ENCODE measurements at regions not wholly inside any gene's neighbourhood (a gene's known extent, or its start where the extent isn't known, plus 50 kb on each side); places are given as distances from the start of the nearest gene placed in this dataset.

- Mint-ChIP-seq H3K4me3 (no peak overlapping the region), H3K27ac (no peak overlapping the region)
- no peak for ATAC-seq
Measured at GRCh38 chr7:16989811-16990413, 108.1 kb upstream of the AGR3 start.

GRCh38 chr7:16991551-16991950 is 109.8 kb upstream of the AGR3 start:
- H3K36me3 Mint-ChIP-seq (ENCODE audit: low read depth) = no peaks in the 10 kb centered on the region
- no peaks in the 10 kb centered on the region for H3K9me3 ChIP-seq (ENCODE audit: control insufficient read depth, low read length, poor library complexity, severe bottlenecking)
- DNase-seq (no peak), ATAC-seq (no peak)
- no peak overlapping the region for H3K4me3 Mint-ChIP-seq
- H3K27me3 Mint-ChIP-seq = no peaks in the 10 kb centered on the region
- H3K27ac Mint-ChIP-seq = no peak overlapping the region
- H3K4me1 Mint-ChIP-seq = no peaks in the 10 kb centered on the region

More at GRCh38 chr7:16989811-16990413, 108.1 kb upstream of the AGR3 start:
- H3K36me3 Mint-ChIP-seq (ENCODE audit: low read depth) = no peaks in the 10 kb centered on the region
- H3K9me3 ChIP-seq (ENCODE audit: control insufficient read depth, low read length, poor library complexity, severe bottlenecking) = no peaks in the 10 kb centered on the region
- no peak for DNase-seq
- no peaks in the 10 kb centered on the region for H3K4me1 Mint-ChIP-seq
- H3K27me3 Mint-ChIP-seq = no peaks in the 10 kb centered on the region

DNA sequence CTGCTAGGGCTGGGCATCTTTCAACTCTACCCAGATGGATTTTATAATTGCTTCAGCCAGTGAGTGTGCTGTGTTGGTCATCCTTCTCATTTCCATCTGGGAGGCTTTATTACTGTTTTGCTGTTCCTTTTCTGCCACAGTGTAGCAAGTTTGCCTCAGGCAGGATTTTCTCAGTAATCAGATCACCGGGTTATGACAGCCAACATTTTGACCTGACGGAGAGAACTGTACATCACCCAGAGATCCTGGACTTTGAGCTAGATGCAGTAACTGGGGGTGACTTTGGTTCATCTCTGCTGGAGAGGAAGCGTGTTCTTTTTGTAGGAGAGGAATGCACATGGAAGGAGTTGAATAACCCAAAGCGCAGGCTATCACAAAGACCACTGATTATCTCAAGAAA is 111.8 kb upstream of the AGR3 start:
- no peaks in the 10 kb centered on the region for H3K9me3 ChIP-seq (ENCODE audit: control insufficient read depth, low read length, poor library complexity, severe bottlenecking)
- Mint-ChIP-seq H3K4me1 (no peaks in the 10 kb centered on the region), H3K4me3 (no peak overlapping the region), H3K27me3 (no peaks in the 10 kb centered on the region), H3K36me3 (ENCODE audit: low read depth) (no peaks in the 10 kb centered on the region), H3K27ac (no peak overlapping the region)
- ATAC-seq (no peak), DNase-seq (no peak)

- H3K36me3 Mint-ChIP-seq (ENCODE audit: low read depth) = no peaks in the 10 kb centered on the region
- no peak overlapping the region for H3K27ac Mint-ChIP-seq
- ATAC-seq = no peak
- no peaks in the 10 kb centered on the region for H3K9me3 ChIP-seq (ENCODE audit: control insufficient read depth, low read length, poor library complexity, severe bottlenecking)
- H3K4me1 Mint-ChIP-seq = peaks cover 6% of the 10 kb centered on the region
- no peaks in the 10 kb centered on the region for H3K27me3 Mint-ChIP-seq
- no peak overlapping the region for H3K4me3 Mint-ChIP-seq
- DNase-seq = no peak
Measured at GRCh38 chr7:16998481-16999051, 116.8 kb upstream of the AGR3 start.

DNA sequence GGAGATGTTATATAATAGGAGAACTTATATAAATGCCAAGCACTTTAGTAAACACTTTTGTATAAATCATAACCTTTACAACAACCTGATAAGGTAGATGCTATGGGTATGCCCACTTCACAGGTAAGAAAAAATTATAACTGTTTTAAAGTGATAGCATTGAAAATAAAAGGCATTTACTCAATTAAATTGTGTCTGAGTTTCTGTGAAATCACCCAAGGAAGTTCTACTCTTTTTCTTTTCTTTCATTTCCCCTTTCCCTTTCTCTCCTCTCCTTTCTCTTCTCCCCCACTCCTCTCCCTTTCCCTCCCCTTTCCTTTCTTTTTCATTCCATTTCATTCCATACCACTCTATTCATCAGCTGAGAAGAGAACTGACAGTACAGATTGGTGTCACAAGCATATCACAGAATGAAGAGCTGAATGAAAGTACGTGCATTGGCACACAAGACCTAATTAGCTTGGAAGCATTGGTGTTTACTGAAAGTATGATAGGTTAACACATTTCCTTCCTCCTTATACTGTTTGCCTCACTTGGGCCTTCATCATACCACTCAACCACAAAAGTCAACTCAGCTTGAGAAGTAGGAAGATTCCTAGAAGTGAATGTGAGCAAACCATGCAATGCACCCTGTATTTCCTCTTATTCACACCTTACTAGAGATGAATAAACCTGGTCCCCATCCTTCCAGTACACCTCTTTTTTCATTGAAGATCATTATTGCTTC is 117.9 kb upstream of the AGR3 start:
- Mint-ChIP-seq H3K36me3 (ENCODE audit: low read depth) (no peaks in the 10 kb centered on the region), H3K27ac (peak overlapping the region; percentile 1), H3K4me3 (no peak overlapping the region), H3K4me1 (peaks cover 6% of the 10 kb centered on the region), H3K27me3 (no peaks in the 10 kb centered on the region)
- peak; percentile 65 for ATAC-seq
- DNase-seq = no peak
- no peaks in the 10 kb centered on the region for H3K9me3 ChIP-seq (ENCODE audit: control insufficient read depth, low read length, poor library complexity, severe bottlenecking)

GRCh38 chr7:17005271-17005670 is 123.5 kb upstream of the AGR3 start:
- Mint-ChIP-seq H3K36me3 (ENCODE audit: low read depth) (peaks cover 2% of the 10 kb centered on the region), H3K27ac (no peak overlapping the region), H3K4me3 (no peak overlapping the region), H3K4me1 (peaks cover 11% of the 10 kb centered on the region), H3K27me3 (peaks cover 5% of the 10 kb centered on the region)
- DNase-seq (no peak), ATAC-seq (no peak)
- H3K9me3 ChIP-seq (ENCODE audit: control insufficient read depth, low read length, poor library complexity, severe bottlenecking) = no peaks in the 10 kb centered on the region

DNA sequence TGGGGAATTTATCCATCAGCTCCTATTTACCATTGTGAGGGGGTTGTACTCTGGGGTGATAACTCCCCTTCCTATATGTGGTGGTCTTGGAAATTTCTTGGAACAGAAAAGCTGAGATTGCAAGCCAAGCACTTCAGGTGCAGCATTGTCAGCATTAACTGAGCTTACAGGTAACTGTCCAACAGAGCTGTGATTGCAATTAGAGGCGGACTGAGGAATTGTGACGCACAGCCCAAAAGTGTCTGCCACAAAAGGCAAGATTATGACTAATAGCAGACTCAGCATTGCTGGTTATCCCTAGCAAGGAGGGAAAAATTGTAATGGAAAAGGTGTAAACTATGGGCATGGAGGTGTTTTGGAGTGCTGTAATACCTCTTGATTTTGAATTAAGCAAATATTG is 126.1 kb upstream of the AGR3 start:
- peaks cover 2% of the 10 kb centered on the region for H3K36me3 Mint-ChIP-seq (ENCODE audit: low read depth)
- ATAC-seq = no peak
- peaks cover 5% of the 10 kb centered on the region for H3K27me3 Mint-ChIP-seq
- no peak for DNase-seq
- H3K4me3 Mint-ChIP-seq = no peak overlapping the region
- H3K9me3 ChIP-seq (ENCODE audit: control insufficient read depth, low read length, poor library complexity, severe bottlenecking) = no peaks in the 10 kb centered on the region
- peak overlapping the region; percentile 94 for H3K27ac Mint-ChIP-seq
- H3K4me1 Mint-ChIP-seq = peaks cover 22% of the 10 kb centered on the region

- ATAC-seq = peak; percentile 77
Measured at GRCh38 chr7:17009007-17009719, 127.4 kb upstream of the AGR3 start.

DNA sequence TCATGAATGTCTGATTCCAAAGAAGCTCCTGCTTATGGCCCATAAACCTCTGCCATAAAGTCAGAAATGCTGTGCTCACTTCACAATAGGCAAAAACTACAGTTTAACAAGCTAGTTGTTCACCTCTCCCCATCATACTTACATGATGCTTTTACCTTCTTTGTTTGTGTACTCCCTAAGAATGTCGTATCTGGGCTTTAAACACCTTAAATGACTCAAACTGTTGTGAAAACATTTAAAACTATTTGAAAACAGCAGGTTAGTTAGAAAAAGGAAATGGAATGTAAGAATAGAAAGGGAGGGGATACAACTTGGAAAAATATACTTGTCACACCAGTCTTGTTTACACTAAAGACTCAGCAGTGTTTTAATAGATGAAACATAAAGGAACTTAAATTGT is 128.2 kb upstream of the AGR3 start:
- Mint-ChIP-seq H3K4me1 (peaks cover 25% of the 10 kb centered on the region), H3K27ac (peak overlapping the region; percentile 94), H3K27me3 (peaks cover 5% of the 10 kb centered on the region), H3K4me3 (no peak overlapping the region), H3K36me3 (ENCODE audit: low read depth) (peaks cover 2% of the 10 kb centered on the region)
- H3K9me3 ChIP-seq (ENCODE audit: control insufficient read depth, low read length, poor library complexity, severe bottlenecking) = no peaks in the 10 kb centered on the region
- ATAC-seq = no peak
- no peak for DNase-seq

More at GRCh38 chr7:17009007-17009719, 127.4 kb upstream of the AGR3 start:
- peaks cover 2% of the 10 kb centered on the region for H3K36me3 Mint-ChIP-seq (ENCODE audit: low read depth)
- H3K4me3 Mint-ChIP-seq = no peak overlapping the region
- peaks cover 25% of the 10 kb centered on the region for H3K4me1 Mint-ChIP-seq
- peaks cover 5% of the 10 kb centered on the region for H3K27me3 Mint-ChIP-seq
- H3K9me3 ChIP-seq (ENCODE audit: control insufficient read depth, low read length, poor library complexity, severe bottlenecking) = no peaks in the 10 kb centered on the region
- peak overlapping the region; percentile 94 for H3K27ac Mint-ChIP-seq
- DNase-seq = no peak

- Mint-ChIP-seq H3K4me3 (peak overlapping the region; percentile 60), H3K36me3 (ENCODE audit: low read depth) (peaks cover 2% of the 10 kb centered on the region), H3K27ac (peak overlapping the region; percentile 94), H3K27me3 (no peaks in the 10 kb centered on the region), H3K4me1 (peaks cover 31% of the 10 kb centered on the region)
- no peaks in the 10 kb centered on the region for H3K9me3 ChIP-seq (ENCODE audit: control insufficient read depth, low read length, poor library complexity, severe bottlenecking)
- ATAC-seq (peak; percentile 76), DNase-seq (no peak)
Measured at GRCh38 chr7:17010637-17011300, 129.0 kb upstream of the AGR3 start.

GRCh38 chr7:17013204-17013603 is 131.4 kb upstream of the AGR3 start:
- H3K9me3 ChIP-seq (ENCODE audit: control insufficient read depth, low read length, poor library complexity, severe bottlenecking) = no peaks in the 10 kb centered on the region
- peak overlapping the region; percentile 67 for H3K27ac Mint-ChIP-seq
- H3K4me3 Mint-ChIP-seq = no peak overlapping the region
- peaks cover 31% of the 10 kb centered on the region for H3K4me1 Mint-ChIP-seq
- H3K36me3 Mint-ChIP-seq (ENCODE audit: low read depth) = no peaks in the 10 kb centered on the region
- H3K27me3 Mint-ChIP-seq = no peaks in the 10 kb centered on the region
- no peak for DNase-seq
- ATAC-seq = no peak

DNA sequence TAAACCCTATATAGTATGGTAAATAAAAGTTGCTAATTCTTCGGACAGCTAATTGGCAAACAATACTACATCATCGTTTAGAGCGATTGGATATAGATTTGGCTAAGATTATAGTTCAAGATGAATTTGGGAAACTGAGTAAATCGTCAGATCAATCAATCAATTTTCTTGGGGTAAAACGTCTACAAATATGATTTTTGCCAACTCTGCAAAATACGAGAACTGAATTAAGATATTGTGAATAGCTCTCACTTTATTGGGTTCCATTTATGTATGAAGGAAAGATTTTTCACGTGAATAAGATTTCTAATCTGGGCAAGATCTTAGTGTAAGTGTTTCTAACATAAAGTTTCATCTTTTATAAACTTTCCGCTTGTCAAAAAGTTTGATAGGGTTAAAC is 132.9 kb upstream of the AGR3 start:
- DNase-seq = no peak
- peaks cover 26% of the 10 kb centered on the region for H3K4me1 Mint-ChIP-seq
- H3K4me3 Mint-ChIP-seq = no peak overlapping the region
- H3K9me3 ChIP-seq (ENCODE audit: control insufficient read depth, low read length, poor library complexity, severe bottlenecking) = no peaks in the 10 kb centered on the region
- H3K36me3 Mint-ChIP-seq (ENCODE audit: low read depth) = no peaks in the 10 kb centered on the region
- no peak overlapping the region for H3K27ac Mint-ChIP-seq
- no peaks in the 10 kb centered on the region for H3K27me3 Mint-ChIP-seq
- ATAC-seq = no peak

DNA sequence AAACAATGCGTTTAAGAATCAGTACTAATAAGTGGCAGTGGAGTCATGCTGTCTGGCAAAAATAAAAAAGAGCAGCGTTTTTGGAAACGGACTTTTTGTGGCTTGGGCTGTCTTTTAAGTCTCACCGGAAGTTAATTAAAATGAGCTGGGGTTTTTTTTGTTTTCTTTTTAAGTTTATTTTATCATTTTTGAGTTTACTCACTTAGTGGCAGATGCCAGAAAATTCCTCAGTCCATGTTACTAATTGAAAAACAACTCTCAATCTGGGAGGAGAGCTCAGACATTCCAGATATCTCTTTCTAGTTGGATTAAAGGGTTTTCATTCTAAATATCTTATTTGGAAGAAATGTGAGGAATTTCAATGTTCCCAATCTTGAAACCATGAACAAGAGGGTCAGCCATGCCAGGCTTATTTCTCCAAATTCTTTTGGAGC is 133.8 kb upstream of the AGR3 start:
- H3K4me3 Mint-ChIP-seq = no peak overlapping the region
- ATAC-seq = no peak
- no peak for DNase-seq

More for the DNA sequence above, 133.8 kb upstream of the AGR3 start:
- H3K4me1 Mint-ChIP-seq = peaks cover 21% of the 10 kb centered on the region
- H3K36me3 Mint-ChIP-seq (ENCODE audit: low read depth) = no peaks in the 10 kb centered on the region
- H3K27me3 Mint-ChIP-seq = no peaks in the 10 kb centered on the region
- H3K9me3 ChIP-seq (ENCODE audit: control insufficient read depth, low read length, poor library complexity, severe bottlenecking) = no peaks in the 10 kb centered on the region
- peak overlapping the region; percentile 62 for H3K27ac Mint-ChIP-seq
